Sigmoid colon (tissue), 4 donors: ENCODE measurements at regions not wholly inside any gene's neighbourhood (a gene's known extent, or its start where the extent isn't known, plus 50 kb on each side); places are given as distances from the start of the nearest gene placed in this dataset.
"Not testable (repeated sequence)": the region's sequence is repeated elsewhere in the genome, so short reads cannot be mapped to it uniquely, and the experiment has no call there.

Source experiments
- CTCF ChIP-seq, 4 experiments: fragments of 450-650 bp in 3 of 4; fragments of 200-600 bp in 1 of 4; IDR thresholded peaks; one replicate each; pipeline ENCODE4 v1.5.1; 2016 to 2019; ENCODE audit warnings: antibody characterized with exemption in 4 of 4, mild to moderate bottlenecking in 3 of 4, moderate library complexity in 2 of 4
- EP300 ChIP-seq, 4 donors: sonication (generic); formaldehyde crosslinking; IDR thresholded peaks; one replicate each; pipeline ENCODE4 v1.6.1; 2017; ENCODE audit warnings: antibody characterized with exemption in 4 of 4
- POLR2A ChIP-seq, 2 donors: fragments of 450-650 bp; IDR thresholded peaks; one replicate each; pipeline ENCODE4 v1.6.1; 2016; ENCODE audit warnings: antibody characterized with exemption in 2 of 2, mild to moderate bottlenecking in 2 of 2, moderate library complexity in 2 of 2
- POLR2AphosphoS5 ChIP-seq, 4 donors: sonication (generic); formaldehyde crosslinking; IDR thresholded peaks; one replicate each; pipeline ENCODE4 v1.6.1; 2017; ENCODE audit warnings: antibody characterized with exemption in 4 of 4

- TF ChIP-seq POLR2A, CTCF, POLR2AphosphoS5, EP300 (IDR thresholded peaks at IDR 0.05): not testable (repeated sequence)
Measured at GRCh38 chr1:148044495-148044894, 107.6 kb downstream of the NBPF11 start.
